ENCODE measurements at regions not wholly inside any gene's neighbourhood (a gene's known extent, or its start where the extent isn't known, plus 50 kb on each side); places are given as distances from the start of the nearest gene placed in this dataset.
"Not testable (repeated sequence)": the region's sequence is repeated elsewhere in the genome, so short reads cannot be mapped to it uniquely, and the experiment has no call there.

DNA sequence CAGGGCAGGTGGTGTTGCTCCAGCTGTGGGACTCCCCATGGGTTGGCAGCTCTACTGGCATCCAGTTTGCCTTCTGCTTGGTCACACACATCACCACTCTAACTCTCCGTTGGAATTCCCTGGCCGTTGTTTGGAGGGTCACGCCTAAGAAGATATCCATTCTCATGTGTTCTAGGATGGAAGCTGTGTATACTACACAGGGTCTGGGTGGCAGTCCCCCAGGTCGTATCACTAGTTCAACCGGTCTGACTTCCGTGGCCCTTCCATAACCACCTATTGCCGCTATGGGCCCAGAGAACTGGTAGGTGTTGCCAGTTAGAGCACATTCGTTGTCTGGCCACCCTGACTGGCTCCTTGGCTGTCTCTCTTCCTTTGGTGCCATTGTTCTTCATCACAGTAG lies 456.3 kb downstream of the TMEM121 start:
- H3K9me3 ChIP-seq (replicated peaks in 1 of 11): no peaks in the 10 kb centered on the region
- H3K4me3 ChIP-seq: no peak overlapping the region
- no peak for TF ChIP-seq Cebpa-rat (IDR thresholded peaks at IDR 0.05)
- no peak overlapping the region for H3K4me2 ChIP-seq
- no peak overlapping the region for H3K9ac ChIP-seq
- no peak overlapping the region for H3K27ac ChIP-seq
- H3K36me3 ChIP-seq: no peaks in the 10 kb centered on the region
- H3K27me3 ChIP-seq: no peaks in the 10 kb centered on the region
- no peaks in the 10 kb centered on the region for H3K4me1 ChIP-seq
- H4K20me1 ChIP-seq: no peaks in the 10 kb centered on the region

DNA sequence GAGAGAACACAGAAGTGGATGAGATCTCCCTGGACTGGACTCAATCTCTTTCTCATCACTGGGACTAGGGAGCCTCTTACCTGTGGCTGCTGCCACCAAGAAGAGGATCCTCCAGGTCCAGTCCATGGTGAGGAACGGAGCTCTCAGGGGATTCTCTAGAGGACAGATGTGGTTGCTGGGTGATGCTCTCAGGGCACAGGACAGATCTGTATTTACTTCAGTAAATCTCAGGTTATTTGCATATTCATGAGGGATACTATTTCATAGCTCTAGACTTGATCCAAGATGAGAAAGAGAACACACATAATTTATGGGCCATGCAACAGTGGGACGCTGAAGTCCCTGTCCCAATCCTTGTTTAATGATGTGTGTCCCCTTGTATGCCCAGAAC lies 460.5 kb downstream of the TMEM121 start:
- no peak overlapping the region for H3K4me2 ChIP-seq
- no peaks in the 10 kb centered on the region for H3K9me3 ChIP-seq (replicated peaks in 1 of 11)
- H3K27me3 ChIP-seq: no peaks in the 10 kb centered on the region

DNA sequence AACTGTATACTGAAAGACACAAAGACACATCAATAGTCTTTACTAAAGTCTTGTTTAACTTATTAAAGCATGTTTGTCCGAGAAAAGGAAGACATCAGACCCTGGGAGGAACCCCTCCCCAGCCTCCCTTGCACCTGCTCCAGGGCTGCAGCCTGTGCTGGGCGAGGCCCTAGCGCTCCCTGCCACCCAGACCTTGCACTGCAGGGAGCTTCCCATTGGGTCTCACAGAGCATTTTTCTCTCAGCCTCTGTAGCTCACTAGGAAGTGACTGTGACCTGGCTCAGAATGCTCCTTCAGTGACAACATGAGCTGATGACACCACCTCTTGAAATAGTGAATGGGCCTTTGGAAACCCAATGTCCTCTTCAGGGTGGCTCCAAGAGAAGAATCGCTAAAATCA lies 461.2 kb downstream of the TMEM121 start:
- TF ChIP-seq Cebpa-rat (IDR thresholded peaks at IDR 0.05): no peak
- H3K27ac ChIP-seq: no peak overlapping the region
- no peaks in the 10 kb centered on the region for H3K36me3 ChIP-seq
- H3K9me3 ChIP-seq (replicated peaks in 1 of 11): no peaks in the 10 kb centered on the region
- no peak overlapping the region for H3K9ac ChIP-seq
- H3K4me3 ChIP-seq: no peak overlapping the region
- no peaks in the 10 kb centered on the region for H4K20me1 ChIP-seq
- no peaks in the 10 kb centered on the region for H3K27me3 ChIP-seq
- no peaks in the 10 kb centered on the region for H3K4me1 ChIP-seq
- H3K4me2 ChIP-seq: no peak overlapping the region

More for the DNA sequence above, 460.5 kb downstream of the TMEM121 start:
- no peak for TF ChIP-seq Cebpa-rat (IDR thresholded peaks at IDR 0.05)
- Histone ChIP-seq H3K9ac (no peak overlapping the region), H4K20me1 (no peaks in the 10 kb centered on the region), H3K36me3 (no peaks in the 10 kb centered on the region), H3K27ac (no peak overlapping the region), H3K4me3 (no peak overlapping the region), H3K4me1 (no peaks in the 10 kb centered on the region)

- no peak for TF ChIP-seq Cebpa-rat (IDR thresholded peaks at IDR 0.05)
- Histone ChIP-seq H4K20me1 (no peaks in the 10 kb centered on the region), H3K4me1 (no peaks in the 10 kb centered on the region), H3K4me3 (no peak overlapping the region), H3K27ac (no peak overlapping the region), H3K27me3 (no peaks in the 10 kb centered on the region), H3K9me3 (replicated peaks in 1 of 11) (no peaks in the 10 kb centered on the region), H3K36me3 (no peaks in the 10 kb centered on the region), H3K4me2 (no peak overlapping the region), H3K9ac (no peak overlapping the region)
Measured at GRCh38 chr14:105989566-105990302, 463.4 kb downstream of the TMEM121 start.

- H3K4me3 ChIP-seq; H3K27ac ChIP-seq; H3K9me3 ChIP-seq (replicated peaks in 1 of 11); H3K9ac ChIP-seq; H3K36me3 ChIP-seq; H3K4me1 ChIP-seq; H3K27me3 ChIP-seq; H3K4me2 ChIP-seq; H4K20me1 ChIP-seq: not testable (repeated sequence)
Measured at GRCh38 chr14:105991677-105992076, 465.3 kb downstream of the TMEM121 start.

DNA sequence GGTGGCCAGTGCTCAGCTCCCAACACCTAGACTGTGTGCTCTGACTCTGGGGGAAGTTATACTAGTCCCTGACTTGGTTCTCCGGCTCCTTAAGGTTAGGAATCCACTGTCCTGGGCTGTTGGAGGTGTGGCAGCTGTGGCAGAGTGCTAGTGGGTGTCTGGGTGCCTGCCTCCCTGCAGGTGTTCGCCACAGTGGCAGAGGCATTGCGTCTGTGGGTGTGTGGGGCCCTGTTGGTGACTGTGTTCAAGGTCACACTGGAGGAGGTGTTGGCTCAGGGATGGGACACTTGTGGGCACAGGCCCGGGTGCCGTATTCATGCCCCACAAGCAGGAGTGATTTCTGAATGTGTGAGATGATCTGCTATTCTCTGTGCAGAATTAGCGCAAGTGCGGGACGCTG lies 467.4 kb downstream of the TMEM121 start:
- Histone ChIP-seq H3K4me3 (no peak overlapping the region), H3K4me1 (no peaks in the 10 kb centered on the region), H3K4me2 (no peak overlapping the region), H3K9ac (no peak overlapping the region), H3K27me3 (no peaks in the 10 kb centered on the region), H3K27ac (no peak overlapping the region), H3K9me3 (replicated peaks in 1 of 11) (no peaks in the 10 kb centered on the region), H4K20me1 (no peaks in the 10 kb centered on the region), H3K36me3 (no peaks in the 10 kb centered on the region)
- no peak for TF ChIP-seq Cebpa-rat (IDR thresholded peaks at IDR 0.05)

DNA sequence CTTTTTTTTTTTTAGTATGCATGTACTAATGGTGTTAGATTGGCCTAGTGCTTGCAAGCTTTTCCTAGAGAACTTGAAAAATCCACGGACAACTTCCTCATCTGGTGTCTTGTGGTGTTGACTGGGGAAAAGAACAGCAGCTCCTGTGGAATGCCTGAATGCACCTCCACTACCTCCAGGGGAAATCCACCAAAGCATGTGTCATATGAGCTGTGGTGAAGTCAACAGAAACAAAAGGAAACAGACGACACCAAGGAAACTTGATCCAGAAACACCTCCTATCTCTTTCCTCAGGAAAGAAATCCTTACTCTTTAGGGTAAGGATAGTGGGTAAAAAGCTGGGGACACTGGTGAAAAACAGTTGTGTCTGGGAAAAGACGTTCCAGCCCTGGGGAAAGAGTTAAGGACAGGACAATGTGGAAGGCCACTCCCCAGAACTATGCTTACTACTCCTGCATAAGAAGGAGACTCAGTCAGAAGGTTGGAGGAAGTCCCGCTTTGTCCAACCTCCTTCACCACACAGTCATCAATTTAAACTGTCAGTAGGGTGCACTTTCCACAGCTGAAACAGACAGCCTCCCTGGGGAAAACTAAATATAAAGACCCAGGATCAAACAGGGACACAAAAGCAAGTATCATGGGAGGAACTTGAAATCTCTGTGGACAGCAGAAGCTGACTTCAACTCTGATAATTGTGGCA lies 468.8 kb downstream of the TMEM121 start:
- not testable (repeated sequence) for H4K20me1 ChIP-seq; H3K36me3 ChIP-seq; H3K4me3 ChIP-seq; H3K4me1 ChIP-seq; H3K4me2 ChIP-seq; H3K9me3 ChIP-seq (replicated peaks in 1 of 11); H3K27me3 ChIP-seq; H3K27ac ChIP-seq; H3K9ac ChIP-seq

GRCh38 chr14:105998597-105998996 lies 472.2 kb downstream of the TMEM121 start:
- H3K27me3 ChIP-seq; H3K27ac ChIP-seq; H3K9ac ChIP-seq; H3K4me1 ChIP-seq; H4K20me1 ChIP-seq; H3K4me3 ChIP-seq; H3K36me3 ChIP-seq; H3K4me2 ChIP-seq; H3K9me3 ChIP-seq (replicated peaks in 1 of 11): not testable (repeated sequence)

DNA sequence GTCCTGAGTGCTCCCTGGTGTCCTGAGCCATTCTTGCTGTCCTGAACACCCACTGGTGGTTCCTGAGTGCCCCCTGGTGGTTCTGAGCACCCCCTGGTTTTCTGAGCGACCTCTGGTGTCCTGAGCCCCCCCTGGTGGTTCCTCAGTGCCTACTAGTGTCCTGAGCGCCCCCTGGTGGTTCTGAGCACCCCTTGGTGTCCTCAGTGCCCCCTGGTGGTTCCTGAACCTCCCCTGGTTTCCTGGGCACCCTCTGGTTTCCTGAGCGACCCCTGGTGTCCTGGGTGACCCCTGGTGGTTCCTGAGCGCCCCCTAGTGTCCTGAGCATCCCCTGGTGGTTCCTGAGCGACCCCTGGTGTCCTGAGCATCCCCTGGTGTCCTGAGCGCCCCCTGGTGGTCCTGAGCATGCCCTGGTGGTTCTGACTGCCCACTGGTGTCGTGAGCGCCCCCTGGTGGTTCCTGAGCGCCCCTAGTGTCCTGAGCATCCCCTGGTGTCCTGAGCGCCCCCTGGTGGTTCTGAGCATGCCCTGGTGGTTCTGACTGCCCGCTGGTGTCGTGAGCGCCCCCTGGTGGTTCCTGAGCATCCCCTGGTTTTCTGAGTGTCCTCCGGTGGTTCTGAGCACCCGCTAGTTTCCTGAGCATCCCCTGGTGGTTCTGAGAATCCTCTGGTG lies 473.1 kb downstream of the TMEM121 start:
- Histone ChIP-seq H3K4me1 (no peaks in the 10 kb centered on the region), H3K4me2 (no peak overlapping the region), H3K27me3 (no peaks in the 10 kb centered on the region), H3K9me3 (replicated peaks in 1 of 11) (no peaks in the 10 kb centered on the region), H3K4me3 (no peak overlapping the region), H4K20me1 (no peaks in the 10 kb centered on the region), H3K36me3 (no peaks in the 10 kb centered on the region), H3K27ac (no peak overlapping the region), H3K9ac (no peak overlapping the region)
- TF ChIP-seq Cebpa-rat (IDR thresholded peaks at IDR 0.05): no peak

GRCh38 chr14:106000029-106000511 lies 473.7 kb downstream of the TMEM121 start:
- H3K9me3 ChIP-seq (replicated peaks in 1 of 11): not testable (repeated sequence)

GRCh38 chr14:106001277-106001676 lies 474.9 kb downstream of the TMEM121 start:
- H3K4me2 ChIP-seq; H3K9ac ChIP-seq; H3K27me3 ChIP-seq; H4K20me1 ChIP-seq; H3K4me1 ChIP-seq; H3K9me3 ChIP-seq (replicated peaks in 1 of 11); H3K4me3 ChIP-seq; H3K27ac ChIP-seq; H3K36me3 ChIP-seq: not testable (repeated sequence)

More at GRCh38 chr14:106000029-106000511, 473.7 kb downstream of the TMEM121 start:
- H3K9ac ChIP-seq, H3K4me1 ChIP-seq, H3K27me3 ChIP-seq, H3K27ac ChIP-seq, H3K4me2 ChIP-seq, H4K20me1 ChIP-seq, H3K36me3 ChIP-seq, H3K4me3 ChIP-seq: not testable (repeated sequence)

All from BLaER1 treated with 17β-estradiol and CSF1 and Interleukin-3, amounts not matched to agents 10 nM and 100 nM (cell line).